LNCaP clone FGC (cell line): ENCODE measurements at regions not wholly inside any gene's neighbourhood (a gene's known extent, or its start where the extent isn't known, plus 50 kb on each side); places are given as distances from the start of the nearest gene placed in this dataset.

ENCODE experiments used
- DNase-seq: peaks from one replicate; pipeline ENCODE4 v3.0.0-alpha.2; 2011; ENCODE audit warnings: low read depth
- H3K4me3 ChIP-seq: 2 replicates; pipeline ENCODE4 v1.5.1; 2011; ENCODE audit warnings: mild to moderate bottlenecking, low read depth, low read length, control low read depth
- CTCF ChIP-seq: IDR thresholded peaks from 2 replicates; pipeline ENCODE4 v1.5.1; 2012; ENCODE audit warnings: mild to moderate bottlenecking; ENCODE audit not compliant: control insufficient read depth, insufficient read depth; ENCODE audit errors: extremely low read depth

DNA sequence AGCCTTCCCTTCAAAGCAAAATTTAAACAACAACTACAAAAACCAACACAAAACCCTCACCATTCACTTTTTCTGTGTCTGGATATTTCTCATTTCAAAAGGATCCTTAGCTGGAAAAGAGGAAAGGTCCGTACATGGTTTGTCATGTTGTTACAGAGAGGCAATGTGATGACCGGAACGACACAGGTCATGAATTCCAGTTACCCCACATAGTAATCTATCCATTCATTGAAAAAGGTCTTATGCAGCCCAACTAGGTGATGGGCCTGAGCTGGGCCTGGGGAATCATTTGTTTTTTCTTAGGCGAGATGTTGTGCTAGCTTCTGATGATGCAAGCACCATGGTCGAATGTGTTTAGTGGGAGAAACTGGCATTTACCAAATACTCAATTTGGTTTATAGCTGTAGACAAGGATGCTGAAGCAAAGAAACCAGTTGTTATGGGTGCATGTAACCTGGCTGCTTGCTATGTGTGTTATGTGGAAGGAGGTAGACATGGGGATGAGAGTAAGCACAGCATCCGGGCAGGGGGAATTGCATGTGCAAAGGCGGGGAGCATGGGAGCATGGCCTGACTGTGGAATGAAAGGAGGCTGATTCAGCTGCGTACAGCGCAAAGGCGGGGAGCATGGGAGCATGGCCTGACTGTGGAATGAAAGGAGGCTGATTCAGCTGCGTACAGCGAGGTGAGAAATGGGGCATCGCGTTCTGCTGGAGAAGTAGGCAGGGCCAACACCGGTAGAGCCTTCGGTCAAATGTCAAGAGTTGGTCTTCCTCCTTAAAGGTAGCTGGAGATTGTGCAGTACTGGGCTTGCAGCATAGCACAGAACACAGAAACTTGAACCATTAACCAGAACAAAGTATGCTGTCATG is 269.7 kb upstream of the MAF start:
- no peak for TF ChIP-seq CTCF
- no peak for DNase-seq

GRCh38 chr16:79869304-79870015 is 268.9 kb upstream of the MAF start:
- DNase-seq = no peak
- H3K4me3 ChIP-seq = no peak overlapping the region
- TF ChIP-seq CTCF = no peak

More for the DNA sequence above, 269.7 kb upstream of the MAF start:
- H3K4me3 ChIP-seq = no peak overlapping the region

DNA sequence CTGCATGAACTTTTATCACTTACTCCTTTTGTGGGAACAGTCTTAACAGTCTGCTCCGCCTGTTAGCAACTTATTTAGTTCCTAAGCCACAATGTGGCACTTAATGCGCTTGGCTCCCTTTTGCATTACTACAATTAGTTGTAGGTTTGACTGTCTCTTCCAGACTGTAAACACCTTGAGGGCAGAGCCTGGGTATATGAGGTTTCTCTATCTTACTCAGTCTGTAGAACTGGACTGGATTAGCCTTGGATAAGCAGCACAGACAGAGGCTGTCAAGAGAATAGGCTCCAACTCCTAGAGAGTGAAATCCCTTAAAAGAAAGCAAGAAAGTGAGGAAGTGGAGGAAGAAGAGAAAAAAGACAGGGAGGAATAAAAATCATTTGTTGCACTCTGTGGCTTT is 268.3 kb upstream of the MAF start:
- no peak overlapping the region for H3K4me3 ChIP-seq
- no peak for DNase-seq
- no peak for TF ChIP-seq CTCF

DNA sequence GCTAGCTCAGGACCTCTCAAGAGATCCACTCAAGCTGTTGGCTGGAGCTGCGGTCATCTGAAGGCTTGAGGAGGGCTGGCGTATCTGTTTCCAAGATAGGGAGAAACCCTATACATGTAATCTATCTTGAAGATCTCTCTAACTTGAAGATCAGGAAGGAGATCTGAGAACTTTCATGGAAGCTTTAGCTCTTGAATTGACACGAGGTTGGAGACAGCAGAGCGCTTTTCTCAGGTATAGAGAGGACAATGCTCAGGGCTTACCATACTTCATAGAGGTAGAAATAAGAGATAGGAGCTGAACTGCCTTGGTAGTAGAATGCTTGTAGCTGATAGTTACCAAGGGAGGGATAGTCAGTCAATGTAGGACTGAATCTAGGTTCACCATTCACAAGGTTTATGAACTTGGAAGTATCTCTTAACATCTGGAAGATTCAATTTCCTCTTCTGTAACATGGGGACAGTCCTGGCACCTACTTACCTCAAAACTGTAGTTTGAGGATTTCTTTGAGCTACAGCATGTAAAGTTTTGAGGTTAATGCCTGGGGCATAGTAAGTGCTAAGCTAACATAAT is 267.0 kb upstream of the MAF start:
- no peak for DNase-seq
- no peak overlapping the region for H3K4me3 ChIP-seq
- TF ChIP-seq CTCF = no peak

- H3K4me3 ChIP-seq = no peak overlapping the region
- no peak for DNase-seq
- no peak for TF ChIP-seq CTCF
Observed at GRCh38 chr16:79865918-79866317, 265.4 kb upstream of the MAF start.

DNA sequence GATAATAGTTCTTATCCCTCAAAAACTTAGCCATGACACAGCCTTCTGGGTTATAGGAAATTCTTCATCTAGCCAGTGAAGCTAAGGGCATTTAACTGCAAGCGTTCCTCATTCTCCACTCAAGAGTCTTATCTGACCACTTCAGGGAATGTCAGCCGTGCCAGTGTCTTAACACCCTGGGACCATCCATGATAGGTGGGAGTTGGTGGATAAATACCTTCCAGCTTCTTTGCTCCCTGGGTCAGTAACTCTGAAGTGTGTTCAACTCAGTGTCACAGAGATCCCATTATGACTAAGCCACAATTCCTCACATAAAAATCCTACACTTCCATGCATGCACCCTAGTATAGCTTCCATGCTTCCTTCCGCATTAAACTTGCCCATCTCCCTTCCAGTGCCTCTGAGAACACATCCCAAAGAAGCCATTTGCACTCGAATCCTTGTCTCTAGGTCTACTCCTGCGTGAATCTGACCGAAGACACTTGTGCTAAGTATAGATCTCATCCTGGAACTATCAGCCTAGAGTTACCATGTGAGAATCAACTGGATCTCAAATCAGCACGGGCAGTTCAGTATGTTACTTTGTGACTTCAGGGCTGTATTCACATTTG is 264.3 kb upstream of the MAF start:
- no peak for DNase-seq
- H3K4me3 ChIP-seq = no peak overlapping the region
- TF ChIP-seq CTCF = no peak
